H9 (cell line): ENCODE measurements at regions not wholly inside any gene's neighbourhood (a gene's known extent, or its start where the extent isn't known, plus 50 kb on each side); places are given as distances from the start of the nearest gene placed in this dataset.
"Not testable (repeated sequence)": the region's sequence is repeated elsewhere in the genome, so short reads cannot be mapped to it uniquely, and the experiment has no call there.

ENCODE experiments used
- DNase-seq: peaks from one replicate; pipeline ENCODE4 v3.0.0-alpha.2; 2017
- H2AFZ ChIP-seq: one replicate; pipeline ENCODE4 v1.6.1; 2013; ENCODE audit warnings: mild to moderate bottlenecking, low read length, control low read depth, moderate library complexity
- H2AK5ac ChIP-seq: 2 replicates; pipeline ENCODE4 v1.6.1; 2013; ENCODE audit warnings: low read length, control low read depth, mixed read lengths; ENCODE audit not compliant: insufficient read length
- H2BK120ac ChIP-seq: one replicate; pipeline ENCODE4 v1.6.1; 2013; ENCODE audit warnings: low read depth, mild to moderate bottlenecking, low read length, control low read depth, inconsistent platforms; ENCODE audit not compliant: poor library complexity, severe bottlenecking
- H2BK12ac ChIP-seq: 2 replicates; pipeline ENCODE4 v1.6.1; 2013; ENCODE audit warnings: low read length, control low read depth, mixed read lengths, low read depth; ENCODE audit not compliant: insufficient read length
- H2BK15ac ChIP-seq: 2 replicates; pipeline ENCODE4 v1.6.1; 2013; ENCODE audit warnings: low read depth, low read length, control low read depth
- H2BK20ac ChIP-seq: one replicate; pipeline ENCODE4 v1.6.1; 2013; ENCODE audit warnings: low read depth, mild to moderate bottlenecking, low read length, control low read depth, inconsistent platforms; ENCODE audit not compliant: poor library complexity, severe bottlenecking
- H2BK5ac ChIP-seq: 2 replicates; pipeline ENCODE4 v1.6.1; 2013; ENCODE audit warnings: low read length, control low read depth, mixed read lengths; ENCODE audit not compliant: insufficient read length
- H3K14ac ChIP-seq: 2 replicates; pipeline ENCODE4 v1.6.1; 2013; ENCODE audit warnings: low read length, control low read depth; ENCODE audit not compliant: insufficient read depth
- H3K18ac ChIP-seq: 2 replicates; pipeline ENCODE4 v1.6.1; 2013; ENCODE audit warnings: low read depth, mild to moderate bottlenecking, mixed read lengths, low read length, control low read depth; ENCODE audit not compliant: insufficient read length
- H3K23ac ChIP-seq: 2 replicates; pipeline ENCODE4 v1.6.1; 2013; ENCODE audit warnings: low read length, control low read depth, mixed read lengths, low read depth; ENCODE audit not compliant: insufficient read length
- H3K23me2 ChIP-seq: 2 replicates; pipeline ENCODE4 v1.6.1; 2013; ENCODE audit warnings: low read depth, mild to moderate bottlenecking, mixed read lengths, low read length, control low read depth; ENCODE audit not compliant: insufficient read length, poor library complexity, severe bottlenecking
- H3K27ac ChIP-seq: 2 replicates; pipeline ENCODE4 v1.5.1; 2013; ENCODE audit warnings: low read length, control low read depth, mixed read lengths, low read depth; ENCODE audit not compliant: insufficient read length
- H3K27me3 ChIP-seq: 2 replicates; pipeline ENCODE4 v1.6.1; 2013; ENCODE audit warnings: low read length, control low read depth, inconsistent platforms; ENCODE audit not compliant: insufficient read depth
- H3K4ac ChIP-seq: 2 replicates; pipeline ENCODE4 v1.6.1; 2013; ENCODE audit warnings: low read depth, mild to moderate bottlenecking, control low read depth, inconsistent platforms, low read length, moderate library complexity
- H3K4me1 ChIP-seq: 2 replicates; pipeline ENCODE4 v1.6.1; 2013; ENCODE audit warnings: low read length, control low read depth, inconsistent platforms; ENCODE audit not compliant: insufficient read depth
- H3K4me2 ChIP-seq: 2 replicates; pipeline ENCODE4 v1.6.1; 2013; ENCODE audit warnings: low read length, control low read depth, mixed read lengths; ENCODE audit not compliant: insufficient read length, insufficient read depth
- H3K56ac ChIP-seq: 2 replicates; pipeline ENCODE4 v1.6.1; 2013; ENCODE audit warnings: low read depth, mild to moderate bottlenecking, mixed read lengths, low read length, control low read depth; ENCODE audit not compliant: insufficient read length
- H3K79me1 ChIP-seq: 2 replicates; pipeline ENCODE4 v1.6.1; 2013; ENCODE audit warnings: low read depth, mild to moderate bottlenecking, moderate library complexity, low read length, control low read depth, inconsistent platforms; ENCODE audit not compliant: insufficient read depth, poor library complexity, severe bottlenecking
- H3K79me2 ChIP-seq: 2 replicates; pipeline ENCODE4 v1.6.1; 2013; ENCODE audit warnings: low read length, control low read depth, inconsistent platforms; ENCODE audit not compliant: insufficient read depth
- H3K9ac ChIP-seq: 2 replicates; pipeline ENCODE4 v1.6.1; 2013; ENCODE audit warnings: low read length, control low read depth, mixed read lengths; ENCODE audit not compliant: insufficient read length; ENCODE audit errors: extremely low read depth
- H3K9me3 ChIP-seq: one replicate; pipeline ENCODE4 v1.6.1; 2013; ENCODE audit warnings: low read depth, low read length, inconsistent platforms; ENCODE audit not compliant: control insufficient read depth
- H3T11ph ChIP-seq: one replicate; pipeline ENCODE4 v1.6.1; 2013; ENCODE audit warnings: mild to moderate bottlenecking, low read length, control low read depth, inconsistent platforms
- H4K20me1 ChIP-seq: one replicate; pipeline ENCODE4 v1.6.1; 2013; ENCODE audit not compliant: control insufficient read depth, insufficient read length, insufficient read depth
- H4K5ac ChIP-seq: 2 replicates; pipeline ENCODE4 v1.6.1; 2013; ENCODE audit warnings: low read depth, mild to moderate bottlenecking, mixed read lengths, low read length, control low read depth; ENCODE audit not compliant: insufficient read length
- H4K8ac ChIP-seq: replicated peaks from 2 replicates; pipeline ENCODE4 v1.6.1; 2013; ENCODE audit warnings: low read length, control low read depth, mixed read lengths, low read depth; ENCODE audit not compliant: insufficient read length
- H4K91ac ChIP-seq: 2 replicates; pipeline ENCODE4 v1.6.1; 2013; ENCODE audit warnings: low read depth, mild to moderate bottlenecking, moderate library complexity, mixed read lengths, low read length, control low read depth; ENCODE audit not compliant: insufficient read length
- H3K27ac Mint-ChIP-seq, 3 experiments: 2 replicates in 2 of 3; 3 replicates in 1 of 3; pipeline ENCODE4 v1.8.0; 2020 to 2021; ENCODE audit warnings: mixed read lengths in 3 of 3, mild to moderate bottlenecking in 1 of 3, moderate library complexity in 1 of 3
- H3K27me3 Mint-ChIP-seq: 2 replicates; pipeline ENCODE4 v1.8.0; 2021; ENCODE audit warnings: low read depth, mild to moderate bottlenecking, moderate library complexity, mixed read lengths
- H3K36me3 Mint-ChIP-seq, 3 experiments: 2 replicates in 2 of 3; 3 replicates in 1 of 3; pipeline ENCODE4 v1.8.0; 2020 to 2021; ENCODE audit warnings: low read depth in 3 of 3, mixed read lengths in 3 of 3; ENCODE audit not compliant: insufficient read depth in 1 of 3
- H3K4me1 Mint-ChIP-seq, 2 experiments: 2 replicates each; pipeline ENCODE4 v1.8.0; 2020; ENCODE audit warnings: mixed read lengths in 2 of 2
- H3K4me3 Mint-ChIP-seq, 2 experiments: 2 replicates in 1 of 2; 3 replicates in 1 of 2; pipeline ENCODE4 v1.8.0; 2020 to 2021; ENCODE audit warnings: mild to moderate bottlenecking in 2 of 2, mixed read lengths in 2 of 2, moderate library complexity in 1 of 2
- H3K9me3 Mint-ChIP-seq, 2 experiments: 2 replicates in 1 of 2; 3 replicates in 1 of 2; pipeline ENCODE4 v1.8.0; 2020; ENCODE audit warnings: mild to moderate bottlenecking in 2 of 2, mixed read lengths in 2 of 2, moderate library complexity in 1 of 2
- CTCF ChIP-seq: fragments of 200-600 bp; sonication (generic); conservative IDR thresholded peaks from 3 replicates; pipeline ENCODE4 v1.8.0; 2021; ENCODE audit warnings: antibody characterized with exemption, mild to moderate bottlenecking
- WGBS: extraction: QIAGEN DNeasy Blood & Tissue Kit; methylation state at CpG from one replicate; pipeline ENCODE4 v1.1.7; 2013; ENCODE audit warnings: missing lambda C conversion rate, low lambda C conversion rate, mixed read lengths; ENCODE audit not compliant: insufficient read length; ENCODE audit errors: extremely low coverage; 5-methylcytosine and 5-hydroxymethylcytosine counted together

GRCh38 chr4:55707507-55707906 lies 71.4 kb upstream of the NMU start:
- Histone ChIP-seq H3T11ph (no peak overlapping the region), H3K27ac (no peak overlapping the region), H3K4ac (no peak overlapping the region), H3K14ac (no peak overlapping the region), H3K9ac (no peak overlapping the region), H2BK5ac (no peak overlapping the region), H3K79me2 (no peaks in the 10 kb centered on the region), H3K4me2 (no peak overlapping the region), H3K23ac (no peak overlapping the region), H2BK20ac (no peak overlapping the region), H2AFZ (no peak overlapping the region), H3K79me1 (no peaks in the 10 kb centered on the region), H3K18ac (no peak overlapping the region), H3K56ac (no peak overlapping the region), H3K23me2 (no peaks in the 10 kb centered on the region), H4K20me1 (no peaks in the 10 kb centered on the region), H2BK15ac (no peak overlapping the region), H2BK120ac (no peak overlapping the region), H2BK12ac (no peak overlapping the region), H4K8ac (no peak overlapping the region), H4K91ac (no peak overlapping the region), H3K4me1 (no peaks in the 10 kb centered on the region), H2AK5ac (no peak overlapping the region), H3K27me3 (no peaks in the 10 kb centered on the region), H4K5ac (no peak overlapping the region), H3K9me3 (no peaks in the 10 kb centered on the region)
- DNase-seq, result no peak
- peaks cover 5 to 19% (median 6%) of the 10 kb centered on the region in 3 experiments; a peak in 6 of 7 replicates for H3K36me3 Mint-ChIP-seq
- no CpG with 5 or more reads among the region's 5 CpGs for WGBS
- H3K4me1 Mint-ChIP-seq, result no peaks in the 10 kb centered on the region
- no peak overlapping the region for H3K4me3 Mint-ChIP-seq
- H3K9me3 Mint-ChIP-seq, result peaks cover 18 to 23% of the 10 kb centered on the region in 2 experiments
- peaks cover 4% of the 10 kb centered on the region; the same call in 1 of the 2 replicates for H3K27me3 Mint-ChIP-seq
- no peak overlapping the region for H3K27ac Mint-ChIP-seq
- TF ChIP-seq CTCF, result no peak

GRCh38 chr4:55707991-55708390 lies 71.9 kb upstream of the NMU start:
- not testable (repeated sequence) for H4K91ac ChIP-seq, H3K18ac ChIP-seq, H4K20me1 ChIP-seq, H2AFZ ChIP-seq, H3K4me2 ChIP-seq, H3K4me1 Mint-ChIP-seq, H3K27me3 ChIP-seq, H3K79me2 ChIP-seq, H3K9me3 ChIP-seq, H3K4ac ChIP-seq, H2BK5ac ChIP-seq, H2BK120ac ChIP-seq, H3T11ph ChIP-seq, H3K9ac ChIP-seq, H3K23ac ChIP-seq, H3K27me3 Mint-ChIP-seq, H2BK20ac ChIP-seq, H3K23me2 ChIP-seq, H3K27ac Mint-ChIP-seq, H3K14ac ChIP-seq, H3K4me1 ChIP-seq, H3K4me3 Mint-ChIP-seq, H2BK15ac ChIP-seq, H3K56ac ChIP-seq, H2BK12ac ChIP-seq, H4K5ac ChIP-seq, H2AK5ac ChIP-seq, DNase-seq, H3K79me1 ChIP-seq, H4K8ac ChIP-seq, H3K27ac ChIP-seq
- Mint-ChIP-seq H3K36me3 (peaks cover 5 to 19% (median 6%) of the 10 kb centered on the region in 3 experiments), H3K9me3 (peaks cover 20 to 23% of the 10 kb centered on the region in 2 experiments)
- WGBS, result no CpG with 5 or more reads among the region's 11 CpGs
